Fibroblast of peridontal ligament (primary cell): ENCODE measurements at regions not wholly inside any gene's neighbourhood (a gene's known extent, or its start where the extent isn't known, plus 50 kb on each side); places are given as distances from the start of the nearest gene placed in this dataset.
"Not testable (repeated sequence)": the region's sequence is repeated elsewhere in the genome, so short reads cannot be mapped to it uniquely, and the experiment has no call there.

Experiments
- DNase-seq: peaks from one replicate; pipeline ENCODE4 v3.0.0-alpha.2; 2010; ENCODE audit errors: extremely low read depth

DNA sequence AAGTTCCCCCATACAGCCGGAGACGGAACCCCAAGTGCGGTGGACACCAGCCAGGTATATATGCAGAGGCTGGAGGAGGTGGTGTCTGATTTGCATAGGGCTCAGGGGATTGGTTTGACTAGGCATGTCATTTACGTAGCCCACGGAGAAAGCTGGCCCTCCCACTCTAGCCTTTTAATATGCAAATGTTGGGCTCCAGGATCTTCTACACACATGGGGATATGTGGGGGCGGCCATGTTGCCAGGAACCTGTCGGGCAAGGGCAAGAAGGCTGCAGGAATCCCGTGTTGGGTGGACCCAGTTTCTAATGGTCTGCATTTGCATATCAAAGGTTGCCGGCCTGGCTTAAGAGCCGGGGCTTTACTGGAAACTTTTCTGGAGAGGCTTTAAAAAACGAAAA, 57.4 kb downstream of the FTHL17 start:
- DNase-seq = not testable (repeated sequence)

- no peak for DNase-seq
Measured at GRCh38 chrX:31012509-31013025, 59.3 kb downstream of the FTHL17 start.

DNA sequence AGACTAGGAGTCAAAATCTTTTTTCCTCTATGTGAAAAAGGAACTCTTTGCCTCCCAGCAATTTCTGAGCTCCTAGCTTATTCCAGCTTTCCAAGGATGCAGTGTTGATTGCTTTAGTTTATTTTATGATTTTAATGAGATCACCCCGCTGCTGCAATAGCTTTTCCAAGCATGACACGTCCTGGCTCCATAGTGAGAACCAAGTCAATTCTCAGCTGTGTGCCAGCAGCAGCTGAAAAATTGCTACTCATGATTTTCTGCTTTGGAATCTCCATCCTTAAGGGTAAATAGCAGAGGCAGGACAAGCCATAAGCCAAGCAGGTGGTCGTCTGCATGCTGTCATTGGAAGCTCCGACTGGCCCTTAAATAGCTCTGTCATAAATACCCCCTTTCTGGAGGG, 64.5 kb downstream of the FTHL17 start:
- DNase-seq = no peak

GRCh38 chrX:31006027-31006426, 65.8 kb downstream of the FTHL17 start:
- DNase-seq = no peak

- DNase-seq = no peak
Measured at GRCh38 chrX:30997411-30997810, 74.4 kb downstream of the FTHL17 start.

- DNase-seq = no peak
Measured at GRCh38 chrX:30995705-30996104, 76.1 kb downstream of the FTHL17 start.

DNA sequence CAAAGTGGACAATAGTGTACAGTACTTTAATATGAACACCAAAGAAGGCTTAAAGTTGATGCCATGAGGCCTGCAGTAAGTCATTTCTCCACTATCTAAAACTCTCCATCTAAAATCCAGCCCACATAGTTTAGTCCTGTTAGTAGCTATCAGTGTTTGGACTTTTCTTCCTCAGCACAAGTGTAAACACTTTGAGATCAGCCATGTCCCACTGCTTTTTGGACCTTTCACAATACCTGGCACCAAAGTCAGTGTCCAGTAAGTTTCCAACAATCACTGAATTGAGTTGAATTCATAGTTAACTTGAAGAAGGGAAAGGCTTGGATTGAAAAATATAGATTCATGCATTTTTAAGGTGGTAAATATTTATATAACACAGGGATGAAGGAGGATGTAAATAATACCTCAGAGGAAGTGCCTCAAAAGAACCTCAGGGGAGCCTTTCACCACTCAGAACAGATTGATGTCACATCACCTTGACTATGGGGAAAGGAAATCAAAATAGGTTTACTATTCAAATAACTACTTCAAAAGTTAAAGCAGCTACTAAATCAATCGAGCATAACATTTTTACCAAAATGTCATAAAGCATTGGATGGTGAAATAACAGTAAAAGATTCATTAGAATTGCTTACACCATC, 76.7 kb downstream of the FTHL17 start:
- DNase-seq = no peak

DNA sequence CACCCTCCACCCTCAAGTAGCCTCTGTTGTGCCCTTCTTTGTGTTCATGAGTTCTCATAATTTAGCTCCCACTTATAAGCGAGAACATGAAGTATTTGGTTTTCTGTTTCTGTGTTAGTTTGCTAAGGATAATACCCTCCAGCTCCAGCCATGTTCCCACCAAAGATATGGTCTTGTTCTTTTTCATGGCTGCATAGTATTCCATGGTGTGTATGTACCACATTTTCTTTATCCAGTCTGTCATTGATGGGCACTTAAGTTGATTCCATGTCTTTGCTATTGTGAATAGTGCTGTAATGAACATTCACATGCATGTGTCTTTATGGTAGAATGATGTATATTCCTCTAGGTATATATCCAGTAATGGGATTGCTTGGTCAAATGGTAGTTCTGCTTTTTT, 77.8 kb downstream of the FTHL17 start:
- DNase-seq = not testable (repeated sequence)

- no peak for DNase-seq
Measured at GRCh38 chrX:30992381-30992904, 79.4 kb downstream of the FTHL17 start.

GRCh38 chrX:30990361-30990760, 81.5 kb downstream of the FTHL17 start:
- DNase-seq = no peak

GRCh38 chrX:30982467-30982866, 89.4 kb downstream of the FTHL17 start:
- DNase-seq = no peak

GRCh38 chrX:30981968-30982367, 89.9 kb downstream of the FTHL17 start:
- no peak for DNase-seq

GRCh38 chrX:30979271-30979670, 90.2 kb upstream of the TAB3 start:
- DNase-seq = no peak

- DNase-seq = no peak
Measured at GRCh38 chrX:30975467-30975866, 86.4 kb upstream of the TAB3 start.

- no peak for DNase-seq
Measured at GRCh38 chrX:30973784-30974427, 84.9 kb upstream of the TAB3 start.

DNA sequence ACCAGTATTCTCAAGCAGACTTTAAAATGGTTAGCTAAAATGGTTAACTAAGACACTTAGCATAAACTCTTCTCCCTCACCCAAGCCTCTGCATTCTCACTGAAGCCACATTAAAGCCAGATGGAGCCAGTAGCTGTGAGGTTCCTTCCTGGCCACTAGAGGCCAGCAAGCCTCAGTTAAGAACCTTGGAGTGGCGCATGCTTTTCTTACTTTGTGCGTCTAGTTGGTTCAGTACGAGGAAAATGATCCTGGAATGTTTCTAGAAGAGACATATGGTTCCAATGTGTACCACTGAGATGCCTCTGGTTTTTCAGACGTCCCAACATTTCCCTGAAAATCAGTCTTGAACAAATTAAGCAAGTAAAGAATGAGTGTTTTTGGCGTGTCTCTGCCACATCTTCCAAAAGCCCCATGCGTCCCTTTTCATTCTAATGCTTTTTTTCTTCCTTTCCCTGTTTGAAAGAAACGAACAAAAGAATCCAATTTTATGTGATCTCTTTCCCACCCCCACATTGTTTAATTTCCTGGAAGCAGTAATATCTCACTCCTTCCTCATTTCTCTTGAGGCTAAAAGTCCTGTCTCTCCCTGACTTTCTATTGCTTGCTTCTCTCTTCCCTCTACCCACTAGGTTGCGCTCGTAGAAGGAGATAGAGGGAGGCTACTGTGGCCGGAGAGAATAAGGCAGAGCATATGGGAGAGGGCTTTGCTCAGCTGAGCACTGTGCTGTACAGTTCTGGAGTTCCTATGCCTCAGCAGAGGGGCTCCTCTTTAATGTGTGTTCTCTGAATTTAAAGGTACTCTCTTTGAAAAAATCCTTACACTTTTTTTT, 82.9 kb upstream of the TAB3 start:
- DNase-seq = peak; percentile 55

DNA sequence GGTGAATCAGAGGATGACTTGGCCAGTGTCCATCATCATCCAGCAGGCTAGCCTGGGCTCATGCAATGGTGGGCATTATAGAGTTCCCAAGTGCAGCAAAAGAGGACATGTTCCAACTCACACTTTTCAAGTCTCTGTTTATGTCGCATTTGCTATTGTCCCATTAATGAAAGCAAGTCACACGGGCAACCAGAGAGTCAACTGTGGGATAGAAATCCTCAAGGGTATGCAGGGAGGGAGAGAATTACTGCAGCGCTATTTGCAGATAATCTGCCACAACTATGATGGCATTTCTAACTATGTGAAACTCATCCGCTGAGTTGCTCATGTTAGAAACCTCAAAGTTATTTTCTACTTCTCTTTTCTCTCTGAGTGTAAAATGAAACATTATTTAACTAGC, 78.5 kb upstream of the TAB3 start:
- no peak for DNase-seq

DNA sequence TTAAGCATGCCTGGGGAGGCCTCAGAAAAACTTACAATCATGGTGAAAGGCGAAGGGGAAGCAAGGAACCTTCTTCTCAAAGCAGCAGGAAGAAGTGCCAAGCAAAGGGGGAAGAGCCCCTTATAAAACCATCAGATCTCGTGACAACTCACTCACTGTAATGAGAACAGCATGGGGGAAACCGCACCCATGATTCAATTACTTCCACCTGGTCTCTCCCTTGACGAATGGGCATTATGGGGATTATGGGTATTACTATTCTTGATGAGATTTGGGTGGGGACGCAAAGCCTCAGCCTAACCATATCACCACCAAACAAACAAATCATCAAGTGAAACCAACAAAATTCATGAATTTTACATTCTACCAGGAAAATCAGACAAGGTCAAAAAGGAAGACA, 76.7 kb upstream of the TAB3 start:
- no peak for DNase-seq

DNA sequence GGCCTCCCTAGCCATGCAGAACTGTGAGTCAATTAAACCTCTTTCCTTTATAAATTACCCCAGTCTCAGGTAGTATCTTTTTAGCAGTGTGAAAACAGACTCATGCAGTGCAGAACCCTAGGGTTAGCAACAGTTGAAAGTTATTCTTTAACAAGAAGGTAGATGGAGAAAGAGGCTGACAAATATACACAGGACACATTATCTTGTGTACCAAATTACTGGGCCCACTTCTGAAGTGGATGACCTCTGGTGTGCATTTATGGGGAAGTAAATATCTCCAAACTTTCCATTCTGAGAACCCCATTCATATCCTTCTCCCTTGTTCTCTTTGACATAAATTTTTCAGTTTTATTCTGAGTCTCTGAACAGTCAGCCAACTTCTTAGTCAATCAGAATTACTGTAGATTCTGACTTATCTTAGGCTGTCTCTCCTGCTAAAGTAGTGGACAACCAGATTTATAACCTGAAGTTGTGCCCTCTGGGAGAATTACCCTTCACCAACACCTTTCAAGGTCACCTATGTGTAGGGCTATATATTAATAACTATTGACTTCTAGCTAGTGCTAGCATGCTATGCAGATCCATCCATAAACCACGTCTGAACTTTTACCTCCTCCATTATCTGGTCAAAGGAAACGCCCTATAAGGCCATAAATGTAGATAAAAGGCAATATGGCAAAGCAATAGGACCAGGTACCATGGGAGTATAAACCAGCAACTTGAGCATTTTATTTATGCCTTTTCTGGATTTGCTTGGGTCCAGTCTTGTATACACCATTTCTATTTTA, 72.5 kb upstream of the TAB3 start:
- DNase-seq = no peak

DNA sequence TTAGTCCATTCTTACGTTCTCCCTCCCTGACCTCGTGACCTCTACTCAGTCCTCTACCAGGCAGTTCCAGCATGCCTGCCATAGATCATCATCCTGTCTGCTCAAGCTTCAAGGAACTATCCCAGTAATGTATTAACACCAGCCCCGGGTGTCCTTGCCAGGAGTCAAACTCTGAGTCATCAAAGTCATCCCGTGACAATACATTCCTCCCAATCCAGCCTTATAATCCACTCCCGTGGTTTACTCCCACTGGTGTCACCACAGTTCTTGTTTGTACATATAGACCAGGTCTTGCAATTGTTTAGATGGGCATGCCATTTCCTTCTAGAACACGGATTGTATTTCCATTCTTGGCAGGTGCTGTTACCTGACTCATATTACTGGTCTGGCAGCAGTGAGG, 68.7 kb upstream of the TAB3 start:
- DNase-seq = no peak

GRCh38 chrX:30955687-30956086, 66.6 kb upstream of the TAB3 start:
- DNase-seq = no peak

- DNase-seq = no peak
Measured at GRCh38 chrX:30951003-30951402, 61.9 kb upstream of the TAB3 start.
